ENCODE measurements at regions not wholly inside any gene's neighbourhood (a gene's known extent, or its start where the extent isn't known, plus 50 kb on each side); places are given as distances from the start of the nearest gene placed in this dataset.

- no peak for TF ChIP-seq POLR2AphosphoS5 (IDR thresholded peaks at IDR 0.05; ENCODE audit: low read depth, low read length)
- TF ChIP-seq TAF1 (IDR thresholded peaks at IDR 0.05; ENCODE audit: borderline replicate concordance, insufficient read depth, low read length): no peak
- no peak for TF ChIP-seq SIN3A (IDR thresholded peaks at IDR 0.05; ENCODE audit: borderline replicate concordance, insufficient read depth, low read length)
These were observed 565.8 kb downstream of the IGSF11 start for GRCh38 chr3:118468801-118469200.

Measured in PFSK-1 (cell line).